RKO (cell line): ENCODE measurements at regions not wholly inside any gene's neighbourhood (a gene's known extent, or its start where the extent isn't known, plus 50 kb on each side); places are given as distances from the start of the nearest gene placed in this dataset.
A peak's percentile ranks its signal among the peaks of the same experiment; 100 is the strongest.
"Not testable (repeated sequence)": the region's sequence is repeated elsewhere in the genome, so short reads cannot be mapped to it uniquely, and the experiment has no call there.

Experiments used
- DNase-seq: peaks from one replicate; pipeline ENCODE4 v3.0.0-alpha.2; 2016; ENCODE audit warnings: low spot score

- no peak for DNase-seq
Observed at GRCh38 chr5:75002271-75002670, 50.1 kb downstream of the GCNT4 start.

- DNase-seq: no peak
Observed at GRCh38 chr5:74995926-74996325, 56.4 kb downstream of the GCNT4 start.

DNA sequence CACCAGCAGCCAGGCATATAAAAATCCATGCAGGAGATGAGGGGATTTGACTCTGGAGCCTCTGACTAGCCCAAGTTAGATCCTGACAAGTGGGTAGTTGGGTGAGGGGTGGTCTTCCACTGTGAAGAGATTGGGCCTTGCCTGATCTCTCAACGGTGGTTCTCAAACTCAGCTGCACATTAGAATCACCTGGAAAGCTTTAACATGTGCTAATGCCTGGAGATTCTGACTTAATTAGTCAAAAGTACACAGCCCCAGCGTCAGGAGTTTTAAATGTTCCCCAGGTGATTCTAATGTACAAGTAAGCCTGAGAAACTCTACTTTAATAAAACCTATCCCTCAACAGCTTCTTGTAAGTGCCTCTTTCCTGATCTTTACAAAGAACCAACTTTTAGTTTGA is 57.5 kb downstream of the GCNT4 start:
- no peak for DNase-seq

- DNase-seq: no peak
Observed at GRCh38 chr5:74993743-74994142, 58.6 kb downstream of the GCNT4 start.

GRCh38 chr5:74992791-74993190 is 59.6 kb downstream of the GCNT4 start:
- no peak for DNase-seq

- no peak for DNase-seq
Observed at GRCh38 chr5:74991522-74991921, 60.8 kb downstream of the GCNT4 start.

DNA sequence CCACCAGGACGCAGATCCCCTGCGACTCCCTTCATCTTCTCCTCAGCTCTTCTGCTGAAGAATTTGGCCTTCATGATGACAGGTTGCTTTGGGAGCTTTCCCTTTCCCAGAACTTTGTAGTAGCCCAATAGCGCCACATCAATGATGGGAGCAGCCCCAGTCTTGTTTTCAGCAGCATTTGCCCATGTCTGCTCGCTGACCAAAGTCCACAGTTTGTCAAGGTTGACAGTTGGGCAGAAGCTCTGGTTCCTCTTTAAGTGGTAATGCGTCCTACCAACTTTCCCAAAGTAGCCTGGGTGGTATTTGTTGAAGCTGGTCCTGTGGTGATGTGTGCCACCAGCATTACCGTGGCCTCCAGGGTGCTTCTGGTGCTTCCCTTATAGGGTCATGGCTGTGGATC is 62.2 kb downstream of the GCNT4 start:
- no peak for DNase-seq

GRCh38 chr5:74988273-74988983 is 63.9 kb downstream of the GCNT4 start:
- peak; percentile 4 for DNase-seq

GRCh38 chr5:74978345-74978744 is 74.0 kb downstream of the GCNT4 start:
- no peak for DNase-seq

GRCh38 chr5:74977471-74977870 is 74.9 kb downstream of the GCNT4 start:
- DNase-seq: no peak

DNA sequence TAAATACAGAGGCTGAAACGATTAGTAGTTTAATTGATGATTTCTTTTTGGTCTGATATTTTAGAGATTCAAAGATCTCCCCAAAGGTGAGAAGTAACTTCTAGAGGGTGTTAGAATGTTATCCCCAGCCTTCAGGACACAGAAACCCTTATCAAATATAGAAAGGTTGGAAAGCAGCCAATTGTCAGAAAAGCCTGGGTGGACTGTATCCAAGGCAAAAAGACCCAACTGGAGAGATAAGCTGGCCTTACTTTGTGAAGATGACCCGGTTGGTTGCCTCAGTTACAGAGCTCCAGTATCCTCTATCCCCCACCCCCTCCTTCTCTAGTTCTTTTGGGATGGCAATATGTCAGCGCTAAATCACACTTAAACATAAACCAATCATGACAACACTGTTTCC is 75.7 kb downstream of the GCNT4 start:
- no peak for DNase-seq

GRCh38 chr5:74975582-74975981 is 76.8 kb downstream of the GCNT4 start:
- no peak for DNase-seq

DNA sequence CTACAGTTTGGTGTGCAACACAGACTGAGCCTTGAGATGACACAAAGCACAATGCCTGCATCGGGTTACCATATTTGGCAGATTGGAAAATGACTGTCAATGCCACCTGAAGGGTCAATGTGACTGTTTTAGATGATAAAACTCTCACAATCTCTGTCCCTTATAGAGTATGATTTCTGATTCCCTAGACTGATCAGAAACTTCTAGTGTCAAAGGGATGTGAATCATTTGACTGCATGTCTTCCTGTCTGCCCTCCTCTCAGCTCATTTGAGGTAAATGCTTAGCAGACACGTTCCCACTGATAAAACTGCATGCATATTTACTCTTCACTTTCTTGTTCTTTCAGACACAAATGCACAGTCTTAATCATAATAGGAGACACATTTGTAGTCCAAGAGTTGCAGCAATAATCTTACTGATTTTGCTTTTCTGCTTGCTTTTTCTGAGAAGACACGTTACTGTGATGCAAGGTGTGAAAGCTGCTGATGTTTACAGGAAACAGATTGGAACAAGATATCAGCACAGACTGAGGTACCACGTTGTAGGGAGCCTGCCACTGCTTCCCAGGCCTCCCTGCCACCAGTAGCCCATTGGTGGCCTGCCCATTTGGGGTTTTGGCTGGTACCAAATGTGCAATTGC is 77.8 kb downstream of the GCNT4 start:
- DNase-seq: no peak

DNA sequence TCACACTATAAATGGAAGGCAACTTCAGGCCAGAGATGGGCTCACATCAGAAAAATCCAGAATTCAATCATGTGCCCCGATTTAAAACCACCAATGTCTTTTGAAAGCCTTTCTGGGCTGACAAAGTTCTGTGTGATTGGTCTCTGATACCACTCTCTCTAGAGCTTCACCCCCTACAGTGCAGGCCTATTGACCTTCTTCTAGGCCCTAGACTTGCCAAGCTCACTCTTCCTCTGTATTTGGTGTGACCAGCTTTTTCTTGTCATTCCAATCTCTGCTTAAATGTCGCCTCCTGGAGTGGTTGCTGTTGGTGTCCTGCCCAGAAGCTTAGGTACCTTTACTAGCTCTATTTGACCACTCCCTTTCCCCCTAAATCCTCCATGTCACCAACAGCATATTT is 78.7 kb downstream of the GCNT4 start:
- DNase-seq: no peak

- no peak for DNase-seq
Observed at GRCh38 chr5:74971947-74972460, 80.4 kb downstream of the GCNT4 start.

- not testable (repeated sequence) for DNase-seq
Observed at GRCh38 chr5:74970891-74971290, 81.5 kb downstream of the GCNT4 start.

DNA sequence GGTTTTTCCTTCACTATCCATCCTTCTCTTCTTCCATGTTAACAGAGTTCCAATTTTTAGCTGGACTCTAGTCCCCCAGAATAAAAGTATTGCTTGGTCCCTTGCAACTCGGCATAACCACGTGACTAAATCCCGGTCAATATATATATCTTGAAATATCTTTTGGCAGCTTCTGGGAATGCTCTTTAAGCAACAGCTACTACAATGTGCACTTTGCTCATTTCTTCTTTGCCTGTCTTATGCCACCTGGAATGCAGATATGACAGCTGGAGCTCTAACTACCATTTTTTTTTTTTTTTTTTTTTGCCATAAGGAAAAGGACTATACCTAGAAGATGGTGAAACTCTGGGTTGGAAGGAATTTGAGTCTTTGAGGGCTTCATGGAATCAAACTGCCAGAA is 82.6 kb downstream of the GCNT4 start:
- no peak for DNase-seq

- no peak for DNase-seq
Observed at GRCh38 chr5:74966141-74967026, 86.0 kb downstream of the GCNT4 start.

- DNase-seq: no peak
Observed at GRCh38 chr5:74963407-74963806, 89.0 kb downstream of the GCNT4 start.

DNA sequence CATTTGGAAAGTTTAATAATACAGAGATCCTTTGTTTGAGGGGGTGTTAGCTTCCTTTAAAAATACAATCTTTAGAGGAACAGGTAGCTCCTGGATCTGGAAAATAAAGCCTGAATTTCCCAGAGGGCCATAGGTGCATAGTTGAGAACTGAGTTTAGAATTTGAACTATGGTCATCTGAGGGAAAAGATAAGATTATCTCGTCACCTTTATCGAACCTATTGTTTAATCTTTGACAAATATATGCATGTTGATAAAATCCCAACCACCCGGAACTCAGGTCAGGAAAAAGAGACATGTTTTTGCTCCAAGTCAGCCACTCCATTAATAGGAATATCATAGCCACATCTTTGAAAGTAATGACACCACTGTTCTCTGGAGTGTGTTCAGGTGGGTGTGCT is 91.7 kb upstream of the FAM169A start:
- no peak for DNase-seq

GRCh38 chr5:74957029-74957784 is 91.0 kb upstream of the FAM169A start:
- no peak for DNase-seq

DNA sequence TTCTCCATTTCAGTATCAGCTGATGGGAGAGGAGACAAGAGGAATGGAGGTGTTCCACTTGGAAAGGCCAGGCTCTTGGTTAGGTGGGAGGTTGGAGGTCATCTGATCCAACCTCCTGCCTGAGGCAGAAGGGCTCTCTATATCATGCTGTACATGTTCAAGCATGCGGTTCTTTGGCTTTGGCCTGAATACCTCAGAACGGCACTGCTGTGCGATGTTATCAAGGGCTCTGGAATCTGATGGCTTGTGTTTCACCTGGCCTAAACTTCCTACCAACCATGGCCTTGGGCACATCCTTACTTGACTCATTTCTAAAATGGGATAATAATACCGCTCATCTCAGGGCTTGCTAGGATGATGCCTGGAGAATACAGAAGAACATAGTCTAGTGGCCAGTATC is 90.1 kb upstream of the FAM169A start:
- no peak for DNase-seq
